ENCODE measurements at regions not wholly inside any gene's neighbourhood (a gene's known extent, or its start where the extent isn't known, plus 50 kb on each side); places are given as distances from the start of the nearest gene placed in this dataset.
"Not testable (repeated sequence)": the region's sequence is repeated elsewhere in the genome, so short reads cannot be mapped to it uniquely, and the experiment has no call there.

- not testable (repeated sequence) for DNase-seq
Measured at GRCh38 chr1:149364188-149364981, 110.5 kb upstream of the NBPF19 start.

- DNase-seq: not testable (repeated sequence)
Measured at GRCh38 chr1:149366402-149366801, 108.4 kb upstream of the NBPF19 start.

GRCh38 chr1:149367472-149368044, 107.3 kb upstream of the NBPF19 start:
- not testable (repeated sequence) for DNase-seq

- DNase-seq: not testable (repeated sequence)
Measured at GRCh38 chr1:149368337-149368736, 106.5 kb upstream of the NBPF19 start.

- DNase-seq: not testable (repeated sequence)
Measured at GRCh38 chr1:149369081-149369480, 105.8 kb upstream of the NBPF19 start.

- DNase-seq: not testable (repeated sequence)
Measured at GRCh38 chr1:149371955-149372354, 102.9 kb upstream of the NBPF19 start.

GRCh38 chr1:149378462-149378861, 96.4 kb upstream of the NBPF19 start:
- DNase-seq: not testable (repeated sequence)

GRCh38 chr1:149390173-149390926, 84.5 kb upstream of the NBPF19 start:
- DNase-seq: peak; percentile 82

GRCh38 chr1:149390931-149391330, 83.9 kb upstream of the NBPF19 start:
- not testable (repeated sequence) for DNase-seq

- DNase-seq: not testable (repeated sequence)
Measured at GRCh38 chr1:149395802-149396201, 79.0 kb upstream of the NBPF19 start.

- DNase-seq: not testable (repeated sequence)
Measured at GRCh38 chr1:149398527-149398926, 76.3 kb upstream of the NBPF19 start.

- DNase-seq: not testable (repeated sequence)
Measured at GRCh38 chr1:149408404-149408803, 66.4 kb upstream of the NBPF19 start.

- DNase-seq: not testable (repeated sequence)
Measured at GRCh38 chr1:149415373-149415772, 59.5 kb upstream of the NBPF19 start.

- DNase-seq: not testable (repeated sequence)
Measured at GRCh38 chr1:149418782-149419181, 56.1 kb upstream of the NBPF19 start.

GRCh38 chr1:149423122-149423521, 51.7 kb upstream of the NBPF19 start:
- DNase-seq: not testable (repeated sequence)
